HL-60 (cell line): ENCODE measurements at regions not wholly inside any gene's neighbourhood (a gene's known extent, or its start where the extent isn't known, plus 50 kb on each side); places are given as distances from the start of the nearest gene placed in this dataset.

Experiments
- CTCF ChIP-seq: IDR thresholded peaks from one replicate; pipeline ENCODE4 v1.5.1; 2011; ENCODE audit warnings: low read length, control low read depth, inconsistent platforms; ENCODE audit not compliant: insufficient read depth
- GABPA ChIP-seq: IDR thresholded peaks from 2 replicates; pipeline ENCODE4 v1.6.1; 2012; ENCODE audit warnings: low read depth
- POLR2AphosphoS5 ChIP-seq: IDR thresholded peaks from 2 replicates; pipeline ENCODE4 v1.6.1; 2012; ENCODE audit warnings: low read depth
- REST ChIP-seq: IDR thresholded peaks from 2 replicates; pipeline ENCODE4 v1.6.1; 2012; ENCODE audit warnings: low read depth; ENCODE audit not compliant: insufficient replicate concordance

- TF ChIP-seq POLR2AphosphoS5 (no peak), CTCF (no peak), REST (no peak), GABPA (no peak)
Measured at GRCh38 chr11:69215784-69216415, 60.2 kb downstream of the SMIM38 start.
